Suprapubic skin (tissue), 4 donors: ENCODE measurements at regions not wholly inside any gene's neighbourhood (a gene's known extent, or its start where the extent isn't known, plus 50 kb on each side); places are given as distances from the start of the nearest gene placed in this dataset.

ENCODE experiments used
- CTCF ChIP-seq, 2 donors: fragments of 200-600 bp in 1 of 2; fragments of 450-650 bp in 1 of 2; sonication (generic) in 1 of 2; IDR thresholded peaks; one replicate each; pipeline ENCODE4 v1.5.1; 2016 to 2019; ENCODE audit warnings: antibody characterized with exemption in 2 of 2, mild to moderate bottlenecking in 1 of 2, moderate library complexity in 1 of 2
- EP300 ChIP-seq: sonication (generic); formaldehyde crosslinking; IDR thresholded peaks from one replicate; pipeline ENCODE4 v1.6.1; 2017; ENCODE audit warnings: antibody characterized with exemption
- POLR2A ChIP-seq, 2 donors: fragments of 450-650 bp; IDR thresholded peaks; one replicate each; pipeline ENCODE4 v1.6.1; 2017; ENCODE audit warnings: antibody characterized with exemption in 2 of 2, mild to moderate bottlenecking in 2 of 2, moderate library complexity in 2 of 2
- POLR2AphosphoS5 ChIP-seq, 3 donors: sonication (generic); formaldehyde crosslinking; IDR thresholded peaks; one replicate each; pipeline ENCODE4 v1.6.1; 2017; ENCODE audit warnings: antibody characterized with exemption in 3 of 3

GRCh38 chr2:21452263-21452662 is 328.5 kb downstream of the TDRD15 start:
- no peak for TF ChIP-seq CTCF (IDR thresholded peaks at IDR 0.05)
- TF ChIP-seq EP300, result no peak
- TF ChIP-seq POLR2A (IDR thresholded peaks at IDR 0.05), result no peak
- no peak for TF ChIP-seq POLR2AphosphoS5 (IDR thresholded peaks at IDR 0.05)
